NCI-H146 treated with DMSO at 0.1 percent for 48 hours (cell line): ENCODE measurements at regions not wholly inside any gene's neighbourhood (a gene's known extent, or its start where the extent isn't known, plus 50 kb on each side); places are given as distances from the start of the nearest gene placed in this dataset.

Experiments
- DNase-seq: peaks from one replicate; lab custom pipeline; 2025; ENCODE audit not compliant: unreplicated experiment; lab: John Stamatoyannopoulos, UW

DNA sequence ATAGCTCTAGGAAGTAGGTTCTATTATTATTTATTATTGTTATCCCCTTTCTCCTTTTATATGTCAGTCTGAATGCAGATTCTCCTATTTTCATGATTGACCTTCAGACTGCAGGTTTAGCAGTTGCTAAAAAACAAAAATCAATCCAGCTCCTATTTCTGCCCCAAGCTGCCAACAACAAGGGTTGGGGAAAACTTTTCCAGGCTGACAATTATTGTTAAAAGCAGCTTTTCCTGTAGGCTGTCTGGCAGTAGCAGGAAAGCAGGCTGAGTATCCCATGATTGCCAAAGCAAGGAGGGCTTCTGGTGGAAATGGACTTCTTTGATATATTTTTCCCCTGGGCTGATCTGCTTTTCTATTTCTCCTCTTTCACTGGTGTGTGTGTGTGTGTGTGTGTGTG is 78.0 kb upstream of the CTLA4 start:
- no peak for DNase-seq

DNA sequence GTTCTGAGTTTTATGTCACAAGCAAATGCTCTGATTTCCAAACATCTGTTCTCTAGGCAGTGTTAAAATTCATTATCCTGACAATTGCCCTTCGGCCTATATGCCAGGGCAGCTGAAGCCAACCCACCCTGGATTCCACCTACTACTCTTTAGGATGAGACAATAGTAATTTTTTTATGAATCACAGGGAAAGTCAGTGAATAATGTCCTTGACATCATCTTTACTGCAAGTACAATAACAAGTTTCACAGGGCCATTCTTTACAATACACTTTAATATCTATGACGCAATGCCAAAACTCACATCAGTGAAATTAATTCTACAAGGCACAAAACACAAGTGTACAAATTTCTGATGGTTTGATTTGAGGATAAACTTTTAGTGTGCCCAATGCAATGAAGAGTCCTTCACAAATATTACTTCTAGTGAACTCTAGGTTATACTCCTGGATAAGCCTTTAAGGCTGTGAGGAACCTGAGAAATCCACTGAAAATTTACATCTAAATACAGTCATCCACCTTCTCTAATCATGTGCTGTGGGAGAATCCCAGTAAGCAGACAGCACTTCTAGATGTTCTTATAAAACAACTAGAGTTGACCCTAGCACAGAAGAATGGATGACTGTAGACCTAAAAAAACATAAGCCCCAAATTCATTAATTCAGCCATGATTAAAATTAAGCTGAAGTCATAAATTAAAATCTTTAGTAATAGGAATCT is 77.3 kb upstream of the CTLA4 start:
- no peak for DNase-seq

DNA sequence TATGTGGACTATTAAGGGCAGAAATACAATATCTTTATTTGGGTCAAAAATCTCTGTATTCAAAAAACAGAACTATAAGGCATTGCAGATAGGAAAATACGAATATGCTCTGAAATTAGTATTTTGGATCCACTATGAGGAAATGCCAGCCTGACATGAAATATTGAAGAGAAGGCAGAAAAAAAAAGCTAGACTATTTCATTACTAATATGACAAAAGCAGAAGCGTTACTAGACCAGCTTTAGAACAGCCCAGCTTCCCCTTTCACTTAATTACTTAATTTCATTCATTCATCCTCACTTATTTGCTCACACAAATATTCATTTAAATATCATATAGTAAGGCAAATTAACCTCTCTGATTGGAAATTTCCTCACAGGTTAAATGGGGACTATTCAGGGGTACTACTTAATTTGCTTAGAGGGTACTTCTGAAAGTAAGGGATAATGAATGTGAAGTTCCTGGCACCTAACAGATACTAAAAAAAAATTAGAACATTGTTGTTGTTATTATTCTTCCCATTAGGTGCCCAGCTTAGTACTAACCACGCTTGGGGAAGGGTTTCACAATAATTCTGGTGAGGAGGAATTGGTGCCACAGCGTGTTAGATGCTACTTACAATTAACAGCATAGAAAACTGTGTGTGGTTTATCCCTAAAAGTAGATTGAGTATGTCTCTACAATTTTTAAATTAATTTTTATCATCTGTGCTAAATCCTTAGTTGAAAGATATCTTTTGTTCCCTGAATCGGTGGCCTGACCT is 71.1 kb upstream of the CTLA4 start:
- DNase-seq: no peak

DNA sequence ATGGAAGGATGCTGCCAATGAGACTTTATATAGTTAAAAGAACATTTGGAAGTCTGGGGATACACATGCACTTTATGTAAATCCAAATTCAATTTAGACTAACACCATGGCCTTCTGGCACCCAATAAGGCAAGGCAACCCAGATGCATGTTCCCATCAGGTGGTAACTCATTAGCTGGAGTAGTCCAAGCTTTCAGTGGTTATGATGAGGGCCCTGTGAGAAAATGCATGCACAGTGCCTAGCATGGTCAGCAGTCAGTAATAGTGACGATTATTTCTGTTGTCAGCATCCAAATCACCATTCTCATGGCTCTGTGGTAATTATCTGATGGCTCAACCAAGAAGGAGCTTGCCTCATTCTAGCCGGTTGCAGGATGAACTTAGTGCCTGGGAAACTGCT is 70.3 kb upstream of the CTLA4 start:
- no peak for DNase-seq

DNA sequence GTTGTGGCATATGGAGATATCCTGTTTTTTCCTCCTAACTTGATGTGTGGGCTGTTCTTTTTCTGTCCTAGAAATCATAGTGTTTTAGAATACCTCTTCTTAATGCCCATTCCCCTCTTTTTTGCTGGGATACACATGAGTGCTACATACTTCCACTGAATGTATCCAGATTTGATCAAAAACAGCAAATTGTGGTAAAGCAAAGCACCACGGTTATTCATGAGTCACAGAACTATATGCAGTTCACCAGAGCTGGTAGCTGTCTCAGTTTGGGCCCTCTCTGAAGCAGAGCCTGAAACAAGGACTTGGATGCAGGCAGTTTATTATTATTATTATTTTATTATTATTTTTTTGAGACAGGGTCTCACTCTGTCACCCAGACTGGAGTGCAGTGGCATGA is 69.9 kb upstream of the CTLA4 start:
- DNase-seq: no peak

DNA sequence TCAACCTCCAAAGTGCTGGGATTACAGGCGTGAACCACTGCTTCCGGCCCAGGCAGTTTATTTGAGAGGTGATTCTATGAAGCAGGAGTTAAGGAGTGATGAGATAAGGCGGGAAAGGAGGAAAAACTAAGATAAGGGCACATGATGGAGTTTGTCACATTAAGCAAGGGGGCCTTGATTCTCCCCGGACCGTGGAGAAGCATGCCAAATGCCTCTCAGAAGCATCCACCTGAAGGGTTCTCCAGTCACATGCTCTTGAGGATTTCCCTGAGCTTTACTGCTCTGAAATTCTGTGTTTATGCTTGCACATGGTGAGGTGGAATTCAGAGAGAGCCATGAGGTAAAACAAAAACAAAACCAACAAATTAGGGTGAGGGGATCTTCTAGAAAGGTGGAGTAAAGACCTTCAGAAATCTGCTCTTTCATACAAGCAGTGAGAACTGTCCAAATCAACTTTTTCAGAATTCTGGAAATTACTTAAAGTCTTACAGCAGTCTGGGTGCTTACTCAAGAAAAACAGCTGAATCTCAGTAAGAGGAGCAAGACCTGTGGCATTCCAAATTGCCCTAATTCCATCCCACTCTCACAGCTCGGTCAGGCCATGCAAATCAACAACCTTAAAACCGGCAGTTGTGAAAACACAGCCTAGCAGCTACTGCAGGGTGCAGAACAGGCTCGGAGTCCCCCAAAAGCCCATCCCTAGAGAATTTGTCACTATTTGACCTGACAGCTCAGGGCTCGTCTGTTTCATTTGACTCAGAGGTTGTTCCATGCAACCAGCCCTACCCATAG is 69.1 kb upstream of the CTLA4 start:
- DNase-seq: no peak

DNA sequence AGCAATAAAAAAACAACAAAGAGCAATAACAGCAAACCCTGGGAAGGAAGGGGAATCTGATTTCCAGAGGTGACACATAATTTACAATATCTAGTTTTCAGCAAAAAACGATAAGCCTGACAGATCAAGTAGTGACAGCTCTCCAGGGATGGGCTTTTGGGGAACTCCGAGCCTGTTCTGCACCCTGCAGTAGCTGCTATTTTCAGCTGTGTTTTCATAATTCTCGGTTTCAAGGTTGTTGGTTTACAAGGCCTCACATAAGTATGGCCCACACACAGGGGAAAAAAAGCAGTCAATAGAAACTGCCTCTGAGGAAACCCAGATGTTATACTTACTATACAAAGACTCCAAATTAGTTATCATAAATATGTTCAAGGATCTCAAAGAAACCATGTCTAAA is 67.7 kb upstream of the CTLA4 start:
- DNase-seq: no peak

DNA sequence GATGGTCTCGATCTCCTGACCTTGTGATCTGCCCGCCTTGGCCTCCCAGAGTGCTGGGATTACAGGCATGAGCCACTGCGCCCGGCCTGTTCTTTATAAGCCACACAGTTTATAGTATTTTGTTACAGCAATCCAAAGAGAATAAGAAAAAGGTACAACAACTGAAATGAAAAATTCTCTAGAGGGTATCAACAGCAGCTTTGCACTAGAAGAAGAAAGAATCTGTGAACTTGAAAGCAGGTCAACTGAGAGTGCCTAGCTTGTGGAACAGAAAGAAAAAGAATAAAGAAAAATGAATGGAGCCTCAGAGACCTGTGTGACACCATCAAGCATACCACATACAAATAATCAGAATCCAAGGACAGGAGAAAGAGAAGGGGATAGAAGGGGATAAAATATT is 66.8 kb upstream of the CTLA4 start:
- no peak for DNase-seq

DNA sequence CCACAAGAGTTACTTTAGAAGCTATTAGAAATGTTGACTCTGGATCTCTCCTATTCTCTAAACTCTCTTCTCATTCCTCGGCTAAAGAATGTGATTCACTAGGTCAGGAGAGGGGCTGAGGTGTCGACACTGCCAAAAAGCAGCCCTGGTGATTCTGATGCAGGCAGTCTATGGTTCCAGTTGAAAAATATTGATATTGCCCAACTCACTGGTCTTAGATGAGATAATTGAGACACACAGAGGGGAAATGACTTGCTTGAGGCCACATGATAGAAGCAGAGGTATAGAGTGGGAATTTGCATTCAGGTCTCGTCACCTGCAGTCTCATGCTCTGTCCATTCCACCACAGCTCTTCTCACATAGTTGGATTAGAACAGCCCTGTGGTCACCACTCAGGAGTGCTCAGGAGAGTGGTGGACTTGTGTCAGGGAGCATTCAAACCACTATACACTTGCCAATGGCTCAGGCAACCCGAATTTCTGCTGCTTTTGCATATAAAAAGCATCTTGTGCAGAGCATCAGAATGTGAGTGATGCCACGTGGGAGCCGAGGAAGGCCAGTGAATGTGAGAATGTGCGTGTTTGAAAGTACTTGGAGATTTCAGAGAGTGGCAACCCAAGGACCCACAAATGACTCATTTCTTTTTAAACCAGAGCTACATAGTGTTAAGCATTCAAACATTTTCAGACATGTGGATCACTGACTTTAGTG is 65.1 kb upstream of the CTLA4 start:
- DNase-seq: no peak

DNA sequence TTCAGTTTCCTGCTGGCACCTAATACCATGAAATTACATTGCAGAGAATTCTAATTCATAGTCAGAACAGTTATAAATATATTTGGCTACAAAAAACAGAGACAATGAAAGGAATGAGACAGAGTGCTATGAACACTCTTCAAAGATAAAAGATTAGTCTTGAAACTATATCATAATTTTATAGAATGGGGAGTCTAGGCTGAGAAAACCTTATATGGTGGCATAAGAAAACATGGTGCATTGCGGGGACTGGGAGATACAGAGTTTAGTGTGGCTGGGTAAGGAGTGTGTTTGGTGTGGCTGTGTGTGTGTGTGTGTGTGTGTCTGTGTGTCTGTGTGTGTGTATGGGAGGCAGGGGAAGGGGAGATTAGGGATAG is 64.5 kb upstream of the CTLA4 start:
- no peak for DNase-seq

DNA sequence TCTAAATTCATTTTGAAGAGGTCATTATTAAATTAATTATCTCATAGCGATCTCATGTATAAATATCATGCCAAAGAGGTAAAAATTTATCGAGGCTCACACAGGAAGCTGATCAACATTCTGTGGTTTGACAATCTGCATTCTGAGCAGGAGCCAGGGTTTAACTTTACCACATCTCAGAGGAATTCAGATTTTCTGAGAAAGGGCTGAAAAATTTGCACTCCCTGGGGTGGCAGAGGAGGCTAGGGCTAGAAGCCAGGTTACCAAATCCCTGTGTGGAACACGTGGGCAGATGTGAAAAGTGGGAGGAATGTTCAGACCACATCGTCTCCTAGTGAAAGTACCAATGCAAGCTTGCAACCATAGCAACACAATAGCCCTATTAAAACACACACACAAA is 63.5 kb upstream of the CTLA4 start:
- no peak for DNase-seq

DNA sequence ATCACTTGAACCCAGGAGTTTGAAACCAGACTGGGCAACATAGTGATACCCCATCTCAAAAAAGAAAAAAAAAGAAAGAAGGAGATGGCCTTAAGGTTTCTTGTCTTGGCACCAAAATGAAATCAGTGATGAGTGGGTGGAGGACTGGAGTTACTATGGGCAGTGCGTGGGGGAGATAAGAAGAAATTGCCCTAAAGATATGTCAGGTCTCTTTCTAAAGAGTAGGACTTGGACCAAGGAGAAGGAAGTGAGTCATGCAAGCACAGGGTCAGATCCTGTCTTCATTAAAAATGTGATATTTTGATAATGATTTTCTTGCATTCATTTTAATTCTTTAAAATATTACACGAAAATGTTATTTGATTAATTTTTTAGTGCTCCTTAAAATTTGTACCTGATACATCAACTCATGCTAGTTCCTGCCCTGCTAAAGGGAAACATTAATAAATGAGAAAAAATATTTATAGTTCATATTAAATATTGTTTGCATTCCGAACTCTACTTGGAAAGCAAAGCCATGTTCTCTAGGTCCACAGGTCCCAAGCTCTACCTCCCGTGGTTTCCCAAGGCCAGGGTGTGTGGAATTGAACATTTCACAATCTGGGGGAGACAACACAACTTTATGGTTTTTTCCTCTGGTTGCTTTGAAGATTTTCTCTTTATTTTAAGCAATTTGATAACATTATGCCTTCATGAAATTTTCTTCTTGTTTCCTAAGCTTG is 62.6 kb upstream of the CTLA4 start:
- DNase-seq: no peak

DNA sequence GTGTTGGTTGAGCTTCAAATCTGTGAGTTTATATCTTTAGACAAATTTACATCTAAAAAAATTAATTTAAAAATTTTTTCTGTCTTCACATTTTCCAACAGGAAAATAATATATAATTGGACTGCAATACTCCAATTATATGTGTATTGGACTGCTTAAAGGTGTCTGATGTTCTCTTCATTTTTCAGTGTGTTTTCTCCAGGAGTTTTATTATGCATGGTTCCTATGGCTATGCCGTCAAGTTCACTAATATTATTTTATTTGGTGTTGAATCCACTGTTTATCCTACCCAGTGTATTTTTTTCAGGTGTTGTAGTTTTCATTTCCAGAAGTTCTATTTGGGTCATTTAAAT is 62.1 kb upstream of the CTLA4 start:
- DNase-seq: no peak

DNA sequence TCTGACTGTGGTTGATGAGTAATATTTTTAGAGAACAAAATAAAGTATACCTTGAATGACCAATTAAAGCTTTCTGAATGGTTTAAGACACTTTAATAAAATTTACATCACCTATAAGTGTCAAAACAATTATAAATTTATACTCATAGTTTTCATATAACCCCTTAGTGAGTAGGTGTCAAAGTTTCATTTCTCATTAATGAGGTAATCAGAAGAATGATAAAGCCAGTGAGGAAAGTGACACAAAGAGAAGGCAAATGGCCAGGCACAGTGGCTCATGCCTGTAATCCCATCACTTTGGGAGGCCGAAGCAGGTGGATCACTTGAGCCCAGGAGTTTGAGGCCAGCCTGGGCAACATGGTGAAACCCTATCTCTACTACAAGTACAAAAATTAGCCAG is 60.8 kb upstream of the CTLA4 start:
- no peak for DNase-seq

DNA sequence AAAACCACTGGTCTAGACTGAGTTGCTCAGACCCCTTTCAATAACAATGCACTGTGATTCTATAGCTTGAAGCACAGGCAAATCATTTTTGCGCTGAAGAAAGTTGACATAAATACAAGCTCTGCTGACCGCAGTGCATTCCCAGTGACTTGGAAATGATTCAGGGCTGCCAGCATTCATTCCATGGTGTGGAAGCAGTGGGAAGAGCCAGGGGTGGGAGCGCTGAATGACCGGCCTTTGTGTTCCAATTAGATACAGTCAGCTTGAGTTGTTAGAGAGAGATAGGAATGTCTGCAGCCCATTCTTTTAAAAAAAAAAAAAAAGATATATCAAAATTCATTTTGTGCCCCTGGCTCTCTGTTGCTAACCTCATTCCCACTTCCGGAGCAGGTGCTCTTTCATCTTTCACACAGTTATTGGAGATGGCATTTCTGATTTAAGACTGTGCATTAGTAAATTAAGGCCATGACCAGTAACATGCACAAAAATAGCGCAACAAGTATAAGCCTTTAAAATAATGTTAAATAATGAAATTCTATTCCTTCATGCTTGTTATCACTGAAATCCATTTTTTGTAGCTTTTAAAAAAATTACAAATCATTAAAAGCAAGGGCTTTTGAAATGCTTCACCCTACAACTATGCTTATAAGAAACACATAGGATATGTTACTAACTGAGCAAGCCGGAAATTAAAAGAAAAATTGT is 59.4 kb upstream of the CTLA4 start:
- no peak for DNase-seq

DNA sequence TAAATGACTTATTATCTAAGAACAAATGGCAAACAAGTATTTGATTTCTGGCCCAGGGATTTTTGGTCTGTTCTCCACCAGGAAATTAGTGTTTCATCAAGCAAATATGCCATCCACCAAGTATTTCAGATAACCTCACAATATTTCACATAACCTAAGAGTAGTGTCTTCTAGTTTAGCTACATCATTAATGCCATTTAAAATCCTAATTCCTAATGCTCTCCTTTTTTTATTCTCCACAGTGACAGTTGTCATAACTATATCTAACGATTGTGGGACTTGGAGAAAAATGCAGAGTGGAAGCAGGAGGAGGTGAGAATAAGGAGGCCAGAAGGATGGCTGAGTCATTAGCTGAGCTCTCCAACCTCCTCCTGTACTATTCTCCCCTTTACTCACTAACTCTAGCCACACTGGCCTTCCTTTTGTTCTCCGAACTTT is 58.5 kb upstream of the CTLA4 start:
- DNase-seq: no peak

DNA sequence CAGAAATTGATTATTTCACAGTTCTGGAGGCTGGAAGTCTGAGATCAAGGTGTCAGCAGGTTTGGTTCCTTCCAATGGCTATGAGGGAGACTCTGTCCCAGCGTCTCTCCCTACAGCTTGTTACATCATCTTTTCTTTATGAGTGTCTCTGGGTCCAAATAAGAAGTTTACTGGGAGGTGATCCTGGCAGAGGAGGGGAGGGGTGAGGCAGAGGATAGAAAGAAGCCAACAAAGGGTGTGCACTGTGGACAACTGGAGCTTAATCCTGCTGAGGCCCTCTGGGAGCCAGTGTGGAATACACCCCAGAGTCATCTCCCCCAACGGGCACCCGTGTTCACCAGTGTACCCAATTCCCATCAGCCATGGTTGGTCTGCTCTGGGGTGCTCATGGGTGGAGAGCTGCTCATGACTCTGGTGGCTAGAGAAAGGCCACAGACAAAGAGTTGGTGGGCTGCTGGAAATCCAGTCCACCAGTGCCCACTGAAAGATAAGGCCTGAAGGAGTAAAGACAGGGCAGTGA is 57.5 kb upstream of the CTLA4 start:
- no peak for DNase-seq

DNA sequence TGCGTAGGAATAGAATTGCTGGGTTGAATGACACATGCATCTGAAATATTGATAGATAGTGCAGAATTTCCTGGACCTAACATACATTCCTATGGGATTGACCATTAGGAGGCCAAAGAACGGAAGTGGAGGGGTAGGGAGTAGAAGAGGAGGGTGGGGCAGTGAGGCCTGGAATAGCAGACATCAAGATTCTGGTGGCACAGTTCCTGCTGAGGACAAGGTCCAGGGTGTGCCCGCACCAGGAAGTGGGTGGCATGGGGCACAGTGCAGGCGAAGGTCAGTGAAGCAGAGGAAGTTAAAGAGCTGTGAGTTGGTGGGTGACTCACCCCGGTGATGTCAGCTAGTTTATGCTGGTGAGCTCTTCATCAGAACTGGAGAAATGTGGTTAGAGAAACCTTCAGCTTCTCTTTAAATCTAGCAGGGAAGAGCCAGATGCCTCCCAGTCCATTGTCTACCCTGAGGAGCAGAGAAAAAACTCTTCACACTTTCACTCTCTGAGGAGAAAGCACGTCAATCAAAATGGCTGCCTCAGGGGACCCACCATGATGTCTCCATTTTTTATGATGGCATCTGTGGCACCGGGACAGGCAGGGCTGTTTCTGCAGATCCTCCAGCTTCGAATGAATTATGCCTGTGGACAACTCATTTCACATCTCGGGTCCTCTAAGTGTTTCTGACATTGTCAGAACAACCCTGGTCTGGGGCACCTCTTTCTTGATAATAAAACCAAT is 55.9 kb upstream of the CTLA4 start:
- no peak for DNase-seq
